Left hindlimb (tissue), 1 donor: ENCODE measurements at regions not wholly inside any gene's neighbourhood (a gene's known extent, or its start where the extent isn't known, plus 50 kb on each side); places are given as distances from the start of the nearest gene placed in this dataset.
"Not testable (repeated sequence)": the region's sequence is repeated elsewhere in the genome, so short reads cannot be mapped to it uniquely, and the experiment has no call there.

Experiments used
- DNase-seq: peaks from one replicate; pipeline ENCODE4 v3.0.0-alpha.2; 2018

GRCh38 chr10:53064614-53065013 is 292.0 kb upstream of the MBL2 start:
- no peak for DNase-seq

GRCh38 chr10:53063805-53064204 is 291.2 kb upstream of the MBL2 start:
- no peak for DNase-seq

GRCh38 chr10:53052521-53053164 is 280.1 kb upstream of the MBL2 start:
- no peak for DNase-seq

- no peak for DNase-seq
Measured at GRCh38 chr10:53045315-53045714, 272.7 kb upstream of the MBL2 start.

GRCh38 chr10:53035823-53036222 is 263.2 kb upstream of the MBL2 start:
- not testable (repeated sequence) for DNase-seq

DNA sequence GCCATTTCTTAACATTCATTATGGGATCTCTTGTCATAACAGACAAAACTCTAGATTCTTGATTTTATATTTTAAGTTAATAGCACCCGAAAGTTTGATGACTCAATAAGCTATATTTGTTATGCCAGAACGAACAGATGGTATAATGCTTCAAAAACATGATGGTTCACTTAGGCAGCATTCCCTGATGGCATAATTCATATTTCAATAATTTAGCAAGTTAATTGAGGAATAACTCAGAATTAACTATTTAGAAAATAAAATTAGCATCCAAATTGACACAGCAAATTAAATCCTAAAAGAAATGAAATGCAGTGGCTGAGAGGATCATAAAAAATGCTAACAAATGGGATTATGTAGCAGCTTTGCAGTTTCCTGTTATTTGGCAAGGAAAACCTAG is 260.8 kb upstream of the MBL2 start:
- no peak for DNase-seq

GRCh38 chr10:53029872-53030849 is 257.6 kb upstream of the MBL2 start:
- not testable (repeated sequence) for DNase-seq

DNA sequence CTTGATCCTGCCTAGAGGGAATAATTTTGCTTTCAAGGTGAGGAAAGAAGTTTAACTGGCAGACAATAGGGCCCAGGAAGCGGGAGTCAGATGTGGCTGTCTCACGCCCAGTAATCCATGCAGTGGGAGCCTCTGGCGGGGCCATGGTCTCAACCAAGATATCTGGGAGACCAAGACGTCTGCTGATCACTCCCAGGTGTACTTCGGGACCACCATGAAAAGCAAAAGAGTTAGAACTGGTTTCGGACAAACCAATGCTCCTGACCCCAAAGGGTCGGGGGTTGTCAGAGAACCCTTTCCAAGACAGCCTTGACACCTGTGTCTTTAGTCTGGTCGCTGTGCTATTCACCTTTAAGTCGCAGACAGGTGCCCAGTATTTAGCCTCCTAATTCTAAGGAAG is 256.9 kb upstream of the MBL2 start:
- no peak for DNase-seq

DNA sequence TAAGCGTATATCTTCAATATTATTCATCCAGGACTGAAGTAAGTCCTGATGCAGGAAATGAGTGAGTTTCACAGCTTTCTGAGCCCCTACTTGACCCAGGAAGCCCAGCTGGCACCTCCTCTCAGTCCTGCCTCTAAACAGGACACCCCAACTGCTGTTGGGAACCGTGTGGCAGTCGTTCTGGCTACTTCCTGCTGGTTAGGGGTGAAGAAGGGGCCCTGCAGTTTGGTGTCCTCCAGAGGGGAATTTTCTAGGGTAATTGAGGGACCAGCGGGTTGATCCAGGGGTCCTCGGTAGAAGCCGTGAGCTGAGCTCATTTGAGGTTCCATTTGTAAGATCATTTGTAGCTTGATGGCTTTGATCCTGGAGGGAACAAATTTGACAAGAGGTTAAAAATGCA is 253.2 kb upstream of the MBL2 start:
- not testable (repeated sequence) for DNase-seq

GRCh38 chr10:53025172-53025711 is 252.7 kb upstream of the MBL2 start:
- DNase-seq, result peak; percentile 29

DNA sequence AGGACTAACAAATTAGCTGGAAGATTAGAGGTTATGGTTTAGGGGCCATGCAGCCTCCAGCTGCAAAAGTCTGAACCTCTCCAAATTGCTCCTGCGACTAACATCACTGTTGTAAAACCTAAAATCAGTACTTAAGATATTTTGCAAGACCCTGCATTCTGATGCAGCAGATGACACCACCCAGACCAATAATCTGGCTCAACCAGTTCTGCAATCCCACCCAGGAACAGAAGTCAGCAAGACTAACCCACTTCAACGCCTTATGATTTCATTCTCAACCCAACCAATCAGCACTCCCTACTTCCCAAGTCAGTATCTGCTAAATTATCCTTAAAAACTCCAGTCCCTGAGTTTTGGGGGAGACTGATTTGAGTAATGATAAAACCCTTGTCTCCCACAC is 250.8 kb upstream of the MBL2 start:
- no peak for DNase-seq

- DNase-seq, result no peak
Measured at GRCh38 chr10:53022611-53023088, 250.1 kb upstream of the MBL2 start.

DNA sequence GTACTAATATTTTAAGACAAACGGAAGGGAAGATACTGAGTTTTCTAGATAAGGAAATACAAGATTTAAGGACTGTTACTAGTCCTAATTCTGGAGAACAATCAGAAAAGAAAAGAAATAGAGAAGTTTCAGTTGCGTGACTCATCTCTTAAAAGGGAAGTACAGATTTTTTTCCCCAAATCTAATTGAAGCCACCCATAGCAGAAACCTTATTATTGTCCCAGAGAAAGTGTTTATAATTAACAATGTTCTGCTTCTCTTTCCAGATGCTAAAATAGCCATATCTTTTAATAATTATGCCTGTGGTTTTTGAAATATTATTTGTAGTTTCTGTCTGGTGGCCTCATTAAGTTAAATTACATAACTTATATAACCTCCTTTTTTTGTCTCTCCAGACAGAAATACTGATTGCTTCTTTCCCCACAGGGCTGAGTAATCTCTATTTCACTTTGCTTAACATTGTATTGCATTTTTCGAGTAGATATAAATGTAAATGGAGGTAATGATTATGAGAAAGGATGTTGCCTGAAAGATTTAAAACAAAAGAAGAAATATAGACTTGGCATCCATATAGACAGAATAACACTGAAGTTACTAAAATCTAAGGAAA is 240.7 kb upstream of the MBL2 start:
- DNase-seq, result no peak

DNA sequence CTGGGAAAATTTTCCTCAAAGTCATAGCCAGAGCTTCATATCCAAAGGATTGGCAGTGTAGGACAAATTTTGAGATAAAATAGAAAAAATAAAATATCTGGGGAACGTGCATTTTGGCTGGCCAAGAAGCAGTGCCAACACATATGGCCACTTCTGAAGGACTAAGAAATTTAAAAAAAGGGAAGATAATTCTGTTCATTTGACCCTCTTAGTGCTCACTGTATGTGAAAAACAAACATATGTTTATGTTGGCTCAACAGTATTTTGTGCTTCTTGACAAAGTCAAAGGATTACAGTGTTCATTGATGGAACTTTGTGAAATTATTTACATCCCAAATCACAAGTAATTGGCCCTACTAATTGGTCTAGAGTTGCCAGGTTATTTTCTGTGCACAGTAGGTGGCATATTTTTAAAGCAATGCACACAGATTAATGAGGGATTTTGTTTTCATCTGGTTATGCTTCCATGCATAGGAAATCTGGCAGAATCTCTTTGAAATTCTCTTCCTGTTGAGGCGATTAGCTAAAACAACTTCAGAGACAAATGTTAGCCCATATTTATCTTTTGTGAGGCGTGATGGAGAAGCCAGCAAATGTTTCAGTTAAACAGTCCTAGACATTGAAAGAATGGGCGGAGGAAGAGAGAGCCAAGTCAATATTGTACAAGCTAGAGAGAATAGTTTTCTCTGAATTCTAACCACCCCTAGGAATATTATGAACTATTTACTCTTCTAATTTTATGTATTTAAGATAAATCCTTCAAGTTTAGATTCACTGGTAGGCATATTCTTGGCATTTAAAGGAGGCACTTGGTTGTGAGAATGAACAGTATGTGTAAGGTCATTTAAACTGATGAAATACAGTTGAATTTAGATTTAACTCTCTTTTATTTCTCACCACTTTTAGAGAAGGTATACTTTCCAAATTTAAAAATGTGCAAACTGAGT is 237.7 kb upstream of the MBL2 start:
- DNase-seq, result no peak

- DNase-seq, result no peak
Measured at GRCh38 chr10:53007527-53007842, 234.9 kb upstream of the MBL2 start.

DNA sequence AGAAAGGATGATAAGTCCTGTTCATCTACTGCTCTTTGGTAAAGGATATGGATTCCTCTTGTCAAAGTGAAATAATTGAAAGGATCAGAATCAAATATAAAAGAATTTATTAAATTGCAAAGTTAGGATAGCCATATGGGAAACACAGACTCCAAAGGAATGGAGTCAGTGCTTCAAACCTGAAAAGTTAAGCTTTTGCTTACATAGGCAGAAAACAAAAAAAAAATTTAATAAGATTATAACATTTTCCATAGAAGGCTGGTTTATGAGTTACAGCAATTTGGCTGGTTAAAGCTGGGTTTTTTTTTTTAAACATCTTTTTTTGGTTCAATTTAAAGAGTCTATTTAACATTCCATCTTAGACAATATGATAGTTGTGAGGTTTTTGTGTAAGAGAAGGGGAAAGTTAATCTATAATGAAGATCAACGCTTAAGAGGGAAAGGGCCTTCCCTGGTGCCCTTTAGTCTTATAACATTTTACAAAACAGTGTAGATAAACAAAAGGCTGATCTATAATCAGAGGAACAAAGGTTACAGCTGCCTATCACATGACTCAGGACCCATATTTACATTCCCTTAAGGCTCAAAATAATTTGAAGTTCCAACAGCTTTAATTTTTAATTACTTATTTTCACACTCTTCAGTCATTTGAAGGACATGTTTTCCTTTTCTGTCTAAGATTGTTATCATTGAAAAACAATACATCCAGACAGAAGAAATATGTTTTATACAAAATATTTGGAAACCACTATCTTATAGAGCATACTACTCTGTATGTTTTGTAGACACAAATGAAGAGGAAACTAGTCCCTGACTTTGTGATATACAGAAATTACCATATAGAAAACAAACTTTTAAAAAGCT is 234.3 kb upstream of the MBL2 start:
- no peak for DNase-seq

GRCh38 chr10:53005612-53006345 is 233.2 kb upstream of the MBL2 start:
- DNase-seq, result no peak

DNA sequence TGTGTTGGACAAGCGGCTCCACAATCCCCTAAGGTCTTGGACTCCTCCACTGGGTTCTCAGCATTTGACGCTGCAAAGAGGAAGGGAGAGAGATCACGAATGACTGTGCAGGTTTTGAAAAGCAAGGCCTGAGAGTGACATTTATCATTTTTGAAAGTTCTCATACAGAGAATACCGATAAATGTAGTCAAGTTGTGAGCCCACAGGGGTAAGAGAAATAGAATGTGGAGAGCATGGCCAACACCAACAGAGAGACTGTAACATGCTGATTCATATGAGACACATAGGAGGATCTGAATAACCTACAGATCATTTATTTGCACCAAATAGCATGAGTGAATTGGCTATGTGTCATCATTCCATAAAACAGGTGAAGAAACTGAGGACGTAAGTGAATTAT is 230.5 kb upstream of the MBL2 start:
- DNase-seq, result no peak

GRCh38 chr10:52999681-53000080 is 227.1 kb upstream of the MBL2 start:
- no peak for DNase-seq

DNA sequence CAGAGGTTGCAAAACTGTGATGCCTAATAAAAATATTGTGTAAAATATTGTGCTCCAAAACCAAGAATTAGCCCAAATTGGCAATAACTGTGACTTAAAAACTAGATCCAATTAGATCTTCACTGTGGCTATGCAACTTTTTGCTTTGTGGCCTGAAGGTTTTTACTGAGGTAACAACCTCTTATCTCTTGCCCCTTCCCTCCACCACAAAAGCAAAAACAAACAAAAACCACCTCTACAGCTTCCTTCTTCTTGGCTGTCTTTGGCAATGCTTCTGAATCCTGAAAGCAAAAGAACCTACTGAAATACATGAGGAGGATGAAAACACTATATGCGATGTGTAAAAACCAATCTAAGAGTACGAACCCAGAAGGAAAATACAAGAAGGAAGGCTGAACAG is 226.7 kb upstream of the MBL2 start:
- DNase-seq, result no peak

- DNase-seq, result no peak
Measured at GRCh38 chr10:52997007-52997406, 224.4 kb upstream of the MBL2 start.
